ENCODE measurements at regions not wholly inside any gene's neighbourhood (a gene's known extent, or its start where the extent isn't known, plus 50 kb on each side); places are given as distances from the start of the nearest gene placed in this dataset.

GRCh38 chr9:106423575-106423974, 439.4 kb upstream of the ZNF462 start:
- peaks cover 0 to 3% (median 0%) of the 10 kb centered on the region in 4 experiments; a peak in 1 of 7 replicates for H3K4me1 ChIP-seq (replicated peaks in 1 of 4; ENCODE audit: control insufficient read depth in 3 of 4, insufficient read depth in 4 of 4, low read length in 3 of 4)
- WGBS, 2 experiments (ENCODE audit: extremely low coverage in 1 of 2, insufficient coverage in 1 of 2, insufficient read length in 1 of 2, insufficient replicate concordance in 2 of 2, low coverage in 1 of 2, low lambda C conversion rate in 2 of 2, missing lambda C conversion rate in 1 of 2) = 76% methylated on average over 2 of the region's 2 CpGs; no CpG with 5 or more reads in 1 of the 2 experiments
- H2AFZ ChIP-seq (ENCODE audit: low read length) = no peak overlapping the region
- H3K4me3 ChIP-seq (ENCODE audit: extremely low read depth in 1 of 4, insufficient read depth in 2 of 4, low read depth in 3 of 4, low read length in 4 of 4) = no peak overlapping the region
- H2BK5ac ChIP-seq (ENCODE audit: low read depth, low read length) = no peak overlapping the region
- POLR2A ChIA-PET (ENCODE audit: partially characterized antibody) = no interaction called here
- H3K79me2 ChIP-seq (ENCODE audit: control insufficient read depth in 1 of 2, insufficient read depth in 2 of 2, low read length in 2 of 2) = no peaks in the 10 kb centered on the region
- no peaks in the 10 kb centered on the region for H4K20me1 ChIP-seq (replicated peaks in 1 of 2; ENCODE audit: control insufficient read depth in 1 of 2, insufficient read depth in 2 of 2, low read length in 2 of 2)
- no peak overlapping the region for H3K9ac ChIP-seq (replicated peaks in 1 of 4; ENCODE audit: extremely low read depth in 1 of 4, low read depth in 3 of 4, low read length in 3 of 4)
- H3K79me1 ChIP-seq (ENCODE audit: low read depth, low read length) = no peaks in the 10 kb centered on the region
- no peak overlapping the region for H4K5ac ChIP-seq (ENCODE audit: insufficient read length, low read depth, low read length)
- no peak overlapping the region for H2BK15ac ChIP-seq (ENCODE audit: low read length)
- no peaks in the 10 kb centered on the region for H3K9me3 ChIP-seq (ENCODE audit: insufficient read depth in 2 of 2, low read depth in 1 of 2, low read length in 1 of 2)
- no peaks in the 10 kb centered on the region for H3K27me3 ChIP-seq (replicated peaks in 1 of 4; ENCODE audit: control insufficient read depth in 3 of 4, extremely low read depth in 1 of 4, insufficient read depth in 3 of 4, low read length in 3 of 4)
- H3K4me2 ChIP-seq (ENCODE audit: insufficient read depth in 1 of 2, low read depth in 2 of 2, low read length in 2 of 2) = no peak overlapping the region
- H3K27ac ChIP-seq (ENCODE audit: low read depth, low read length) = no peak overlapping the region
- DNase-seq (ENCODE audit: low read depth in 1 of 2, low spot score in 2 of 2) (no peak), FAIRE-seq (no peak)
- no peak overlapping the region for H3K4ac ChIP-seq (replicated peaks; ENCODE audit: insufficient read length, low read depth, low read length)
- no peak overlapping the region for H2AK5ac ChIP-seq (ENCODE audit: low read depth, low read length)
- no peak overlapping the region for H4K91ac ChIP-seq (replicated peaks; ENCODE audit: insufficient read length, low read length)
- no peak overlapping the region for H3K56ac ChIP-seq (replicated peaks; ENCODE audit: insufficient read length, low read depth, low read length)
- no peak overlapping the region for H2BK120ac ChIP-seq (replicated peaks; ENCODE audit: low read depth, low read length)
- no peak overlapping the region for H3K23ac ChIP-seq (ENCODE audit: insufficient read length)
- H4K8ac ChIP-seq (ENCODE audit: extremely low read depth, insufficient read depth, low read length) = no peak overlapping the region
- no peaks in the 10 kb centered on the region for H3K36me3 ChIP-seq (ENCODE audit: control insufficient read depth in 2 of 4, insufficient read depth in 4 of 4, low read length in 3 of 4)
- CTCF ChIA-PET (ENCODE audit: partially characterized antibody) = interaction anchor here (1.0 to 1.1 kb wide), 2 partner anchors 13 to 138 kb away, joined by 3 read pairs; no protein-coding TSS in a partner anchor
- no peak overlapping the region for H2BK12ac ChIP-seq (ENCODE audit: low read depth, low read length)
- H2BK20ac ChIP-seq (ENCODE audit: low read length) = no peak overlapping the region
- no peak overlapping the region for H3K14ac ChIP-seq (ENCODE audit: insufficient read length)
- no peaks in the 10 kb centered on the region for H3K23me2 ChIP-seq (ENCODE audit: low read depth, low read length)
- no peak overlapping the region for H3K18ac ChIP-seq (ENCODE audit: extremely low read depth, low read length)
- TF ChIP-seq KDM1A (IDR thresholded peaks at IDR 0.05; ENCODE audit: borderline replicate concordance, low read length) = no peak
- no peak for TF ChIP-seq POU5F1 (IDR thresholded peaks at IDR 0.05; ENCODE audit: low read depth, low read length)
- no peak for TF ChIP-seq CBX5 (IDR thresholded peaks at IDR 0.05; ENCODE audit: low read depth, low read length)
- TF ChIP-seq RFX5 (IDR thresholded peaks at IDR 0.05; ENCODE audit: borderline replicate concordance, low read depth, low read length) = no peak
- TF ChIP-seq CBX8 (IDR thresholded peaks at IDR 0.05; ENCODE audit: borderline replicate concordance, low read depth, low read length) = no peak
- no peak for TF ChIP-seq SIRT6 (IDR thresholded peaks at IDR 0.05; ENCODE audit: low read length)
- TF ChIP-seq SRF (IDR thresholded peaks at IDR 0.05; ENCODE audit: low read depth, low read length) = no peak
- no peak for TF ChIP-seq TBP (IDR thresholded peaks at IDR 0.05; ENCODE audit: low read depth, low read length)
- TF ChIP-seq CTBP2 (IDR thresholded peaks at IDR 0.05; ENCODE audit: borderline replicate concordance, insufficient read depth, insufficient read length, low read length) = no peak
- no peak for TF ChIP-seq GTF2F1 (IDR thresholded peaks at IDR 0.05; ENCODE audit: borderline replicate concordance, low read depth, low read length)
- TF ChIP-seq BACH1 (IDR thresholded peaks at IDR 0.05; ENCODE audit: low read length) = no peak
- no peak for TF ChIP-seq BCL11A (IDR thresholded peaks at IDR 0.05; ENCODE audit: low read depth in 2 of 2, low read length in 2 of 2)
- TF ChIP-seq CTCF (IDR thresholded peaks at IDR 0.05; ENCODE audit: control extremely low read depth in 1 of 3, insufficient read depth in 1 of 3, low read depth in 1 of 3, low read length in 3 of 3) = no peak

All from H1 (cell line).